Osteoblast (primary cell): ENCODE measurements at regions not wholly inside any gene's neighbourhood (a gene's known extent, or its start where the extent isn't known, plus 50 kb on each side); places are given as distances from the start of the nearest gene placed in this dataset.

Experiments used
- DNase-seq: peaks from one replicate; pipeline ENCODE4 v3.0.0; 2011; ENCODE audit warnings: low spot score, mixed read lengths; ENCODE audit not compliant: insufficient read length; ENCODE audit errors: missing footprints
- H2AFZ ChIP-seq: 2 replicates; pipeline ENCODE4 v1.6.0; 2011; ENCODE audit warnings: mild to moderate bottlenecking, low read length
- H3K27ac ChIP-seq: 2 replicates; pipeline ENCODE4 v1.5.1; 2011; ENCODE audit warnings: mild to moderate bottlenecking, low read depth, low read length, moderate library complexity
- H3K27me3 ChIP-seq: 2 replicates; pipeline ENCODE4 v1.6.0; 2012; ENCODE audit warnings: mild to moderate bottlenecking, control low read depth, inconsistent platforms, low read length, moderate library complexity; ENCODE audit not compliant: insufficient read depth
- H3K36me3 ChIP-seq: 2 replicates; pipeline ENCODE4 v1.5.1; 2011; ENCODE audit warnings: mild to moderate bottlenecking, low read length, control low read depth, moderate library complexity; ENCODE audit not compliant: insufficient read depth
- H3K4me1 ChIP-seq: 2 replicates; pipeline ENCODE4 v1.5.1; 2011; ENCODE audit warnings: mild to moderate bottlenecking, low read length, control low read depth, moderate library complexity; ENCODE audit not compliant: insufficient read depth
- H3K4me2 ChIP-seq: 2 replicates; pipeline ENCODE4 v1.6.0; 2011; ENCODE audit warnings: mild to moderate bottlenecking, low read length; ENCODE audit not compliant: insufficient read depth
- H3K4me3 ChIP-seq: fragments of 200-600 bp; sonication (generic); 3 replicates; pipeline ENCODE4 v1.5.1; 2012; ENCODE audit warnings: mild to moderate bottlenecking, low read length, inconsistent platforms; ENCODE audit not compliant: insufficient read depth
- H3K79me2 ChIP-seq: 2 replicates; pipeline ENCODE4 v1.6.0; 2012; ENCODE audit warnings: mild to moderate bottlenecking, low read length, control low read depth, inconsistent platforms; ENCODE audit not compliant: insufficient read depth
- H3K9me3 ChIP-seq: 2 replicates; pipeline ENCODE4 v1.5.1; 2011; ENCODE audit warnings: low read depth, low read length, control low read depth
- H4K20me1 ChIP-seq: 2 replicates; pipeline ENCODE4 v1.6.0; 2012; ENCODE audit warnings: mild to moderate bottlenecking, low read length, control low read depth; ENCODE audit not compliant: insufficient read depth
- TF ChIP-seq, protein P1 (sequence below): IDR thresholded peaks from 2 replicates; pipeline ENCODE4 v1.5.1; 2011; ENCODE audit warnings: mild to moderate bottlenecking, low read depth, low read length, moderate library complexity; ENCODE audit errors: extremely low read depth

DNA sequence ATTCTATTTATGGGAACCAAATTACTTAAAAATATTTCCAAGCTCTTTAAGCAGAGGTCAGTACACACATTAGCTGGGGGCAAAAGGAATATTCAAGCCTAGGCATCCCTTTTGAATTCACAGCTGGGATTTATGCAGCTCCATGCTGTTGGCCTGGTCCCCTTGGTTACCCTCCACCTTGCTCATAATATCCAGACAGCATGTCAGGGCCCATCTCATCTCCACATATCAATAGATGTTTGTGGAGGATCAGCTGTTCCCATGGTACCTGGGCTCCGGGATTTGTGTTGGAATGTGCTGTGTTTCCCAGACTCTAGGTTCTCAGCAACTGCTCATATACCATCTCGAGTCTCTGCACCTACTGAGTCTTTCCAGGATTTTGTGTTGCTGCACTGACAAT is 534.8 kb downstream of the BMP2 start:
- Histone ChIP-seq H3K9me3 (no peaks in the 10 kb centered on the region), H4K20me1 (no peaks in the 10 kb centered on the region), H2AFZ (no peak overlapping the region), H3K27ac (no peak overlapping the region), H3K27me3 (no peaks in the 10 kb centered on the region), H3K4me3 (no peak overlapping the region), H3K79me2 (no peaks in the 10 kb centered on the region), H3K4me2 (no peak overlapping the region), H3K4me1 (no peaks in the 10 kb centered on the region), H3K36me3 (no peaks in the 10 kb centered on the region)
- TF ChIP-seq, protein P1, sequence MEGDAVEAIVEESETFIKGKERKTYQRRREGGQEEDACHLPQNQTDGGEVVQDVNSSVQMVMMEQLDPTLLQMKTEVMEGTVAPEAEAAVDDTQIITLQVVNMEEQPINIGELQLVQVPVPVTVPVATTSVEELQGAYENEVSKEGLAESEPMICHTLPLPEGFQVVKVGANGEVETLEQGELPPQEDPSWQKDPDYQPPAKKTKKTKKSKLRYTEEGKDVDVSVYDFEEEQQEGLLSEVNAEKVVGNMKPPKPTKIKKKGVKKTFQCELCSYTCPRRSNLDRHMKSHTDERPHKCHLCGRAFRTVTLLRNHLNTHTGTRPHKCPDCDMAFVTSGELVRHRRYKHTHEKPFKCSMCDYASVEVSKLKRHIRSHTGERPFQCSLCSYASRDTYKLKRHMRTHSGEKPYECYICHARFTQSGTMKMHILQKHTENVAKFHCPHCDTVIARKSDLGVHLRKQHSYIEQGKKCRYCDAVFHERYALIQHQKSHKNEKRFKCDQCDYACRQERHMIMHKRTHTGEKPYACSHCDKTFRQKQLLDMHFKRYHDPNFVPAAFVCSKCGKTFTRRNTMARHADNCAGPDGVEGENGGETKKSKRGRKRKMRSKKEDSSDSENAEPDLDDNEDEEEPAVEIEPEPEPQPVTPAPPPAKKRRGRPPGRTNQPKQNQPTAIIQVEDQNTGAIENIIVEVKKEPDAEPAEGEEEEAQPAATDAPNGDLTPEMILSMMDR, result no peak
- DNase-seq, result no peak

DNA sequence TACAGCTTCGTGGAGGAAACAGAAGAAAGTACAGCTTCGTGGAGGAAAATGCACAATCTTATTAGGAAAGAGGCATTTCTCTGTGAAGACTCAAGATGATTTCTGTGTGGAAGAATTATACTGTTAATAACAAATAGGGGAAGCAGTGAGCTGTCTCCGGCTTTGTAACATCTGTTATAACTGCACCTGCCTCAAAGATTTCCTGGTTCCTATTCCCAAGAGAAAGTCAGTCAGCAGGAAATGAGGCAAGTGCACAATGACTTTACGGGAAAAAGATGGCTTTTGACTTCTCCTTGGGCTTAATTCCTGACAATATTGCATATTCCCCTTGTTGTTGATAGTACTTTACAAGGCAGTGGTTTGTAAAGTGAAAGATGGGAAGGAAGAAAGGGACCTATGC is 538.5 kb downstream of the BMP2 start:
- Histone ChIP-seq H3K9me3 (no peaks in the 10 kb centered on the region), H3K27ac (no peak overlapping the region), H3K27me3 (no peaks in the 10 kb centered on the region), H3K79me2 (no peaks in the 10 kb centered on the region), H2AFZ (no peak overlapping the region), H3K4me2 (no peak overlapping the region), H3K36me3 (no peaks in the 10 kb centered on the region), H3K4me1 (no peaks in the 10 kb centered on the region), H4K20me1 (no peaks in the 10 kb centered on the region), H3K4me3 (no peak overlapping the region)
- TF ChIP-seq, protein P1, result no peak
- no peak for DNase-seq

DNA sequence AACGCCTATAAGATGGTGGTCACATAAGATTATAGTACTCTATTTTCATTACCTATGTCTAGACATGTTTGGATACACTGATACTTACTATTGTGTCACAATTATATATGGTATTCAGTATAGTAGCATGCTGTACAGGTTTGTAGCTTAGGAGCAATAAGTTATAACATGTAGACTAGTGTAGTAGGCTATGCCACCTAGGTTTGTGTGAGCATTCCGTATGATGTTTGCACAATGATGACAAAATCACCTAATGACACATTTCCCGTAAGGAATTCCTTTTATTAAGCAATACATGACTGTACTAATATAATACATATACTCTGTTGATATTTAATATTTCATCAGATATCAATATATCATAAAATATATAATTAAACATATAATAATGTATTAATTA is 540.7 kb downstream of the BMP2 start:
- DNase-seq, result no peak
- H3K9me3 ChIP-seq, result no peaks in the 10 kb centered on the region
- H2AFZ ChIP-seq, result no peak overlapping the region
- no peaks in the 10 kb centered on the region for H3K79me2 ChIP-seq
- H4K20me1 ChIP-seq, result no peaks in the 10 kb centered on the region
- no peak overlapping the region for H3K4me3 ChIP-seq
- no peaks in the 10 kb centered on the region for H3K4me1 ChIP-seq
- TF ChIP-seq, protein P1, result no peak
- H3K4me2 ChIP-seq, result no peak overlapping the region
- H3K27me3 ChIP-seq, result no peaks in the 10 kb centered on the region
- H3K27ac ChIP-seq, result no peak overlapping the region
- no peaks in the 10 kb centered on the region for H3K36me3 ChIP-seq

DNA sequence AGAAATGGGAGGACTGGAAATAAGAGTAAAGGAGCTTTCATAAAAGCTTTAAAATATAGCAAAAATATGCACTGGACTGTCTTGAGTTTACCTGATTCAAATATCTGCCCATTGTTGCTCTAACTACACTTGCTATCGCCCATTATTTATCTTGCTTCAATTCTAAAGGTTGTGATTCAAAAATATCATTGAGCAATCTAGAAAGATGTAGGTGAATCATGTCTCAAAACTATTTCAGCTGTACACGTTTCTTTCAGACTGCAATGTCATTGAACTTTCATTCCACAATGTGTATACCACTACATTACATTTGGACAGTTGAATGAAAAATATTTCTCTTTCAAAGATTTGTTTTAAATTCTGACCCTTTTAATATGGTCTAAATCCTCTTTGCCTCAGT is 545.6 kb downstream of the BMP2 start:
- Histone ChIP-seq H3K4me3 (no peak overlapping the region), H4K20me1 (no peaks in the 10 kb centered on the region), H3K36me3 (no peaks in the 10 kb centered on the region), H3K4me1 (no peaks in the 10 kb centered on the region), H3K27ac (no peak overlapping the region), H3K9me3 (no peaks in the 10 kb centered on the region), H2AFZ (no peak overlapping the region), H3K4me2 (no peak overlapping the region), H3K27me3 (no peaks in the 10 kb centered on the region), H3K79me2 (no peaks in the 10 kb centered on the region)
- TF ChIP-seq, protein P1, result no peak
- no peak for DNase-seq
